ENCODE measurements at regions not wholly inside any gene's neighbourhood (a gene's known extent, or its start where the extent isn't known, plus 50 kb on each side); places are given as distances from the start of the nearest gene placed in this dataset.

- intact Hi-C loops (cut with micrococcal nuclease; ENCODE audit: unreplicated experiment): no loop called here
- no peaks in the 10 kb centered on the region for H3K9me2 ChIP-seq (ENCODE audit: insufficient read depth)
- TF ChIP-seq EZH2 (IDR thresholded peaks at IDR 0.05; ENCODE audit: low read depth) (no peak), CTCF (conservative IDR thresholded peaks at IDR 0.05) (no peak)
- no peaks in the 10 kb centered on the region for H3K4me1 ChIP-seq (replicated peaks; ENCODE audit: insufficient read depth)
- H3K27ac ChIP-seq: no peak overlapping the region
- H2AFZ ChIP-seq: no peak overlapping the region
- H3K79me2 ChIP-seq (ENCODE audit: low read depth): no peaks in the 10 kb centered on the region
- no peak for DNase-seq
- no peaks in the 10 kb centered on the region for H3F3A ChIP-seq (ENCODE audit: insufficient read depth, low read depth)
- ChIA-PET POLR2A (ENCODE audit: unreplicated experiment) (no interaction called here), CTCF (no interaction called here)
- no peaks in the 10 kb centered on the region for H3K27me3 ChIP-seq (ENCODE audit: insufficient read depth, low read depth)
- no peak overlapping the region for H3K4me2 ChIP-seq
- no TSS peak for BruUV-seq (replicated peaks)
- no peaks in the 10 kb centered on the region for H3K36me3 ChIP-seq (ENCODE audit: low read depth)
- H3K9me3 ChIP-seq (ENCODE audit: insufficient read depth, low read depth): no peaks in the 10 kb centered on the region
- no peak overlapping the region for H3K4me3 ChIP-seq
- no peaks in the 10 kb centered on the region for H4K20me1 ChIP-seq (ENCODE audit: insufficient read depth)
These were observed 834.9 kb downstream of the RPS29 start for GRCh38 chr14:48751293-48751692.

DNA sequence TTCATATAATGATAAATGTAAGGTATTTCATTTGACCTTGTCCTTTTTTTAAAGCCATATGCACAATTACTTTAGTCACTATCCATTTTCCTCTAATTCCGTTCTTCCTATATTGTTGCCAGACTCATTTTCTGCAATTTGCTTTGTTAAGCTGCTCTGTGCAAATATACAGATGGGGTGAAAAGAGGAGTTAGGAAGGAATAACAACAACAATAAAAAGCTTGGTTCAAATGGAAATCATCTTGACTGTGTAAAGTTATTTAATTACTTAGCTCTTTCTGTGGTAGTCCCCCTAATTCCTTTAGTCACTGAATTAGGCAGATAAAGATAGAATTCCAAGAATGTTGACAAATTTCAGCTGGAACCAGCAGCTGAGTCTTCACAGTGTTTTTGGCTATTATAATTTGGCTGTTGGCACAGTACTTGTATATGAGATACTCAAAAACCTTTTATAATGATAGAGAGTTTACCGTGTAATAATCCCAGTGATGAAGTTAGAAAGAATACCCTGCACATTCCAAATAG lies 838.0 kb downstream of the RPS29 start:
- Histone ChIP-seq H3K4me1 (replicated peaks; ENCODE audit: insufficient read depth) (no peaks in the 10 kb centered on the region), H3K4me2 (no peak overlapping the region), H3K4me3 (no peak overlapping the region), H3K27me3 (ENCODE audit: insufficient read depth, low read depth) (no peaks in the 10 kb centered on the region), H3K79me2 (ENCODE audit: low read depth) (no peaks in the 10 kb centered on the region), H3F3A (ENCODE audit: insufficient read depth, low read depth) (no peaks in the 10 kb centered on the region), H3K9me2 (ENCODE audit: insufficient read depth) (no peaks in the 10 kb centered on the region), H3K36me3 (ENCODE audit: low read depth) (no peaks in the 10 kb centered on the region), H3K9me3 (ENCODE audit: insufficient read depth, low read depth) (no peaks in the 10 kb centered on the region), H4K20me1 (ENCODE audit: insufficient read depth) (no peaks in the 10 kb centered on the region), H3K27ac (no peak overlapping the region), H2AFZ (no peak overlapping the region)
- TF ChIP-seq EZH2 (IDR thresholded peaks at IDR 0.05; ENCODE audit: low read depth) (no peak), CTCF (conservative IDR thresholded peaks at IDR 0.05) (no peak)
- BruUV-seq (replicated peaks): no TSS peak
- intact Hi-C loops (cut with micrococcal nuclease; ENCODE audit: unreplicated experiment): no loop called here
- ChIA-PET POLR2A (ENCODE audit: unreplicated experiment) (no interaction called here), CTCF (no interaction called here)
- no peak for DNase-seq

DNA sequence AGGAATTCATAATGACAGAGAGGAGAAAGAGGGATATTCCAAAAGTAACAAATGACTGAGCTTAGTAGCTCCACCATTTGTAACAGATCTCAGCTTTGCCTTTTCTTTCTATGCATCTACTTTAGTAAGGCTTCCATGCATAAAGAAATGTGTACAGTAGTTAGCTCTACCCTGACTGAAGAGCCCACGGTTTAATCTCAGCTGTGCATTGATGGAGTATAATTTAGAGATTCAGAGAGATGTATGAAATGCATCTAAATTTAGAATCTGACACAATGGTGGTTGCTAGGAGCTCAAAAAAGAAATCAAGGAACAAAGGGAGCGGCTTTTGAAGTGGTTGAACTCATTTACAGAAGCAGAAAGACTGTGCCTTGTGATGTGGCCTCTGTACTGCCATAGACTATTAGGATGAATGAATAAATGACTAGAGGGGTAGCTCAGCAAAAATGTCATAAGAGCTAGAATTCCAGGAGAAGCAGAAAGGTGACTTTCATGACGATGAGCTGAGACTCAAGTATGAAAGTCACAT lies 838.6 kb downstream of the RPS29 start:
- no peaks in the 10 kb centered on the region for H3K36me3 ChIP-seq (ENCODE audit: low read depth)
- POLR2A ChIA-PET (ENCODE audit: unreplicated experiment): no interaction called here
- H3K9me3 ChIP-seq (ENCODE audit: insufficient read depth, low read depth): no peaks in the 10 kb centered on the region
- H2AFZ ChIP-seq: no peak overlapping the region
- H3K4me1 ChIP-seq (replicated peaks; ENCODE audit: insufficient read depth): no peaks in the 10 kb centered on the region
- no peak overlapping the region for H3K4me3 ChIP-seq
- no peaks in the 10 kb centered on the region for H3F3A ChIP-seq (ENCODE audit: insufficient read depth, low read depth)
- no peaks in the 10 kb centered on the region for H3K27me3 ChIP-seq (ENCODE audit: insufficient read depth, low read depth)
- no TSS peak for BruUV-seq (replicated peaks)
- no peak for TF ChIP-seq CTCF (conservative IDR thresholded peaks at IDR 0.05)
- TF ChIP-seq EZH2 (IDR thresholded peaks at IDR 0.05; ENCODE audit: low read depth): no peak
- DNase-seq: no peak
- CTCF ChIA-PET: no interaction called here
- H3K4me2 ChIP-seq: no peak overlapping the region
- no peaks in the 10 kb centered on the region for H4K20me1 ChIP-seq (ENCODE audit: insufficient read depth)
- no peaks in the 10 kb centered on the region for H3K79me2 ChIP-seq (ENCODE audit: low read depth)
- H3K9me2 ChIP-seq (ENCODE audit: insufficient read depth): no peaks in the 10 kb centered on the region
- intact Hi-C loops (cut with micrococcal nuclease; ENCODE audit: unreplicated experiment): no loop called here
- H3K27ac ChIP-seq: no peak overlapping the region

Measured in PC-9 (cell line).